Panc1 (cell line): ENCODE measurements at regions not wholly inside any gene's neighbourhood (a gene's known extent, or its start where the extent isn't known, plus 50 kb on each side); places are given as distances from the start of the nearest gene placed in this dataset.

Source experiments
- POLR2AphosphoS5 ChIP-seq: IDR thresholded peaks from 2 replicates; pipeline ENCODE4 v1.6.1; 2012; ENCODE audit warnings: mild to moderate bottlenecking, low read depth, low read length, moderate library complexity
- SIN3A ChIP-seq: IDR thresholded peaks from 2 replicates; pipeline ENCODE4 v1.6.1; 2012; ENCODE audit warnings: low read depth, mild to moderate bottlenecking, low read length, moderate library complexity, borderline replicate concordance; ENCODE audit not compliant: insufficient read depth
- TCF7L2 ChIP-seq: IDR thresholded peaks from 2 replicates; pipeline ENCODE4 v1.6.1; 2011; ENCODE audit warnings: mild to moderate bottlenecking, low read depth, low read length, inconsistent platforms
- TF ChIP-seq, protein P1 (sequence below): fragments of 450-650 bp; IDR thresholded peaks from 2 replicates; pipeline ENCODE4 v1.5.1; 2017; ENCODE audit warnings: mild to moderate bottlenecking
- TF ChIP-seq, protein P2 (sequence below), 2 experiments: IDR thresholded peaks; 2 replicates each; pipeline ENCODE4 v1.6.1; 2011 to 2012; ENCODE audit warnings: low read depth in 2 of 2, control low read depth in 1 of 2, low read length in 1 of 2, mild to moderate bottlenecking in 1 of 2, moderate library complexity in 1 of 2; ENCODE audit not compliant: insufficient read depth in 1 of 2

DNA sequence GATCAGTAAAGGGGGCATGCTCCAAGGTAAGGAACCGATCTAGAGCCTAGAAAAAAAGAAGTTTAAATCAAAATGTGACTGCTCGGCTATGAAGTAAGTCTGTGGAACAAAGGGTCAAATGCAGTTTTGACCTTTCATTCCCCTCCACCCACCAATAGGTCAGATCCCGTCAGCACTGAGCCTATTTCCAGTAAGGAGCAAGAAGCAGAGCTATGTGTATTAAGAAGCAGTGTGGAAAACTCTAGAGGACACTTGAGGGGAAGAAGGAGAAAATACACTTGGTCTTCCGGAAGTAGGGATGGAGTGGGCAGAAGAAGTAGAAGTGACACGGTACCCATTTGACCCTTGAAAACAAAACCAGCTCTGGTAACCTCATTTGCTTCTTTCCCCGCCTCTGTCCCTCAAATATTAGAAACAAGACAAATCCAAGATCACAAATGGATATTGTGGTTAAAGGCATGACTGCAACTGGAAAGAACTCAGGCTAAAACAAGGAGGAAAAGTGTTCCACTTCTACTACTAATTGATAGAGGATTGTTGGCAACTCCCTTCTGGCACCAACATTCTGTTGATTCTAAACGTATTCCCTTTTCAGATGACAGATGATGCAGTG, 888.3 kb upstream of the NR2F2 start:
- TF ChIP-seq, protein P1, sequence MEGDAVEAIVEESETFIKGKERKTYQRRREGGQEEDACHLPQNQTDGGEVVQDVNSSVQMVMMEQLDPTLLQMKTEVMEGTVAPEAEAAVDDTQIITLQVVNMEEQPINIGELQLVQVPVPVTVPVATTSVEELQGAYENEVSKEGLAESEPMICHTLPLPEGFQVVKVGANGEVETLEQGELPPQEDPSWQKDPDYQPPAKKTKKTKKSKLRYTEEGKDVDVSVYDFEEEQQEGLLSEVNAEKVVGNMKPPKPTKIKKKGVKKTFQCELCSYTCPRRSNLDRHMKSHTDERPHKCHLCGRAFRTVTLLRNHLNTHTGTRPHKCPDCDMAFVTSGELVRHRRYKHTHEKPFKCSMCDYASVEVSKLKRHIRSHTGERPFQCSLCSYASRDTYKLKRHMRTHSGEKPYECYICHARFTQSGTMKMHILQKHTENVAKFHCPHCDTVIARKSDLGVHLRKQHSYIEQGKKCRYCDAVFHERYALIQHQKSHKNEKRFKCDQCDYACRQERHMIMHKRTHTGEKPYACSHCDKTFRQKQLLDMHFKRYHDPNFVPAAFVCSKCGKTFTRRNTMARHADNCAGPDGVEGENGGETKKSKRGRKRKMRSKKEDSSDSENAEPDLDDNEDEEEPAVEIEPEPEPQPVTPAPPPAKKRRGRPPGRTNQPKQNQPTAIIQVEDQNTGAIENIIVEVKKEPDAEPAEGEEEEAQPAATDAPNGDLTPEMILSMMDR: no peak
- no peak for TF ChIP-seq POLR2AphosphoS5
- no peak for TF ChIP-seq SIN3A
- TF ChIP-seq, protein P2, sequence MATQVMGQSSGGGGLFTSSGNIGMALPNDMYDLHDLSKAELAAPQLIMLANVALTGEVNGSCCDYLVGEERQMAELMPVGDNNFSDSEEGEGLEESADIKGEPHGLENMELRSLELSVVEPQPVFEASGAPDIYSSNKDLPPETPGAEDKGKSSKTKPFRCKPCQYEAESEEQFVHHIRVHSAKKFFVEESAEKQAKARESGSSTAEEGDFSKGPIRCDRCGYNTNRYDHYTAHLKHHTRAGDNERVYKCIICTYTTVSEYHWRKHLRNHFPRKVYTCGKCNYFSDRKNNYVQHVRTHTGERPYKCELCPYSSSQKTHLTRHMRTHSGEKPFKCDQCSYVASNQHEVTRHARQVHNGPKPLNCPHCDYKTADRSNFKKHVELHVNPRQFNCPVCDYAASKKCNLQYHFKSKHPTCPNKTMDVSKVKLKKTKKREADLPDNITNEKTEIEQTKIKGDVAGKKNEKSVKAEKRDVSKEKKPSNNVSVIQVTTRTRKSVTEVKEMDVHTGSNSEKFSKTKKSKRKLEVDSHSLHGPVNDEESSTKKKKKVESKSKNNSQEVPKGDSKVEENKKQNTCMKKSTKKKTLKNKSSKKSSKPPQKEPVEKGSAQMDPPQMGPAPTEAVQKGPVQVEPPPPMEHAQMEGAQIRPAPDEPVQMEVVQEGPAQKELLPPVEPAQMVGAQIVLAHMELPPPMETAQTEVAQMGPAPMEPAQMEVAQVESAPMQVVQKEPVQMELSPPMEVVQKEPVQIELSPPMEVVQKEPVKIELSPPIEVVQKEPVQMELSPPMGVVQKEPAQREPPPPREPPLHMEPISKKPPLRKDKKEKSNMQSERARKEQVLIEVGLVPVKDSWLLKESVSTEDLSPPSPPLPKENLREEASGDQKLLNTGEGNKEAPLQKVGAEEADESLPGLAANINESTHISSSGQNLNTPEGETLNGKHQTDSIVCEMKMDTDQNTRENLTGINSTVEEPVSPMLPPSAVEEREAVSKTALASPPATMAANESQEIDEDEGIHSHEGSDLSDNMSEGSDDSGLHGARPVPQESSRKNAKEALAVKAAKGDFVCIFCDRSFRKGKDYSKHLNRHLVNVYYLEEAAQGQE (IDR thresholded peaks at IDR 0.05; ENCODE audit: insufficient read depth in 1 of 2, low read depth in 2 of 2, low read length in 1 of 2): no peak
- no peak for TF ChIP-seq TCF7L2
